Cardiac septum (tissue), 1 donor: ENCODE measurements at regions not wholly inside any gene's neighbourhood (a gene's known extent, or its start where the extent isn't known, plus 50 kb on each side); places are given as distances from the start of the nearest gene placed in this dataset.

ENCODE experiments used
- DNase-seq: peaks from one replicate; pipeline ENCODE4 v3.0.0-alpha.2; 2020; ENCODE audit warnings: low spot score
- intact Hi-C: fragments of 100-400 bp; cut with DNase I; formaldehyde crosslinking; loops from one replicate; pipeline ENCODE4 v1.14.0; 2022
- donor health status: DM: no; HTN: no; CAD: no.

DNA sequence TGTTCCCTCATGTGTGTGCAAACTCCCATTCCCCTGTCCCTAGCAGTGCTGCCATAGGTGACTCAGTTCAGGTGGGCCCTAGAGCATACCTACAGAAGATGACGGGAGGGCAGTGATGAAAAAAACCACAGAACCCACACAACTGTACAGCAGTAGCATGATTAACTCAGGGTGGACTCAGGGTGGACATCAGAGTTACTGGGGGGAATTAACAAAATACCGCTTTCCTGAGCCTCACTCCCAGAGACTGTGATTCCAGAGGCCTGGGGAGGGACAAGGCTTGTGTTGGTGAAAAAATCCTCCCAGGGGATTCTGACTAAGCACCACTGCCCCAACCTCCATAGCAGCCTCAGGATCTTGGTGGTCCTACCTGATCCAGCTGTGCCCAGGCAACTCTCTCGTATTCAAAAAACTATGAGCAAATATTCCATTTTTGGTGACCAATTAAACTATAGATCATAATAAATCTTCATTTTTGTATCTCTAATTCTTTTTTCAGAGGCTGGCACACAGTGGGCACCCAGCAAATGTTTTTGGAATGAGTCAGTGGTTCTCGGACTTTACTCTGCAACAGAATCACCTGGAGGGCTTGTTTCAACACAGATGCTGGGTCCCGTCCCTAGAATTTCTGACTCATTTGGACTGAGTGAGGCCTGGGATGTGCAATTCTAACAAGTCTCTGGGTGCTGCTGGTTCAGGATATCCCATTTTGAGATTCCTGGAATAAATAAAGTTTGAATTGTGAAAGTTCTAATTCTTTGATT lies 84.1 kb upstream of the NABP1 start:
- no peak for DNase-seq
- intact Hi-C loops, result no loop called here

- intact Hi-C loops, result no loop called here
- no peak for DNase-seq
Observed at GRCh38 chr2:191597186-191597751, 80.7 kb upstream of the NABP1 start.

DNA sequence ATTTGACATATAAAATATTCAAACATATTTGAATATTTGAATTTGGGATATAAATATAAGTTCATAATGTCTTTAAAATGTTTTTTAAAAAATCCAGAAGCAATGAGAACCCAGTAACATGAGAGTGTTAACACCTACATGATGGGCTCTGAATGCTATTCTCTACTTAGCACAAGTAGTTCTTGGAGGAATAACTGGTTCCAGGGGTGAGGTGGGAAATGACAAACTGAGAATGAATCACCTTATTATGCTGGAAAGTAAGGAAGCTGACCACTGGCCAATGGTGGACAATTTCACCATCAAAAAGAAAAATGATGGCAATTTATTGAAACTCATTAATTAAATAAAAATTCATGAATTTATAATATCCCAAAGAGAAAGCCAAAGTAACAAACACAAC lies 79.6 kb upstream of the NABP1 start:
- intact Hi-C loops, result no loop called here

DNA sequence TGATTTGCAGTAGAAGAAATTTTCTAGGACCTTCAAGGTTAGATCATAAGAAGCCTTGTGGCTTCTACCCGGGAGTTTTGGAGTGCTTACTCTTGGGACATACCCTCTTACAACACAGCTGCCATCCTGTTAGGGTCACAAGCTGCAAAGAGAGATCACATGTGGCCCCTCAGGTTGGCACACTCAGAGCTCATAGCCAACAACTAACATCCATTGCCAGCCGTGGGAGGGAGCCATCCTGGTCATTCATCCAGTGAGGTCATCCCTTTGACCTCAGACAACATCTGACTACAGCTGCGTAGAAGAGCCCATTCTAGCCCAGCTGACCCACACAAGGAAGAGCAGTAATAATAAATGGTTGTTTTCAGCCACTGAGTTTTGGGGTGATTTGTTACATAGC lies 76.9 kb upstream of the NABP1 start:
- DNase-seq, result no peak
- intact Hi-C loops, result no loop called here

More for the DNA sequence above, 79.6 kb upstream of the NABP1 start:
- no peak for DNase-seq

DNA sequence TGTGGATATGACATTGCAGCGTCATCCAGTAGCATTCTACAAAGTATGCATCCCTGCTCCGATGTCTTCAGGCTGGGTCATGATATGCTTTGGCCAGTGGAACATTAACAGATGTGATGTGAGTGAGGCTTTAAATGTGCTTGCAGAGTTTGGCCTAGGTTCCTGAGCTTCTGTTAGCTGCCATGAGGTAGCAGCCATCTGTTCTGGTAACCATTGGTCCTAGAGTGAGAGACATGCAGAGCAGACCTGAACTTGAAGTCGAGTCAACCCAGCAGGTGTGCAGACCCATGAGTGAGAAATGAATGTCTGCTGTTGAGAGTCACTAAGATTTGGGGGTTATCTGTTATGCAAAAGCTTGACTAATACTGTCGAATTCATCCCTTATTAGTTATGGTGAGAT lies 73.8 kb upstream of the NABP1 start:
- intact Hi-C loops, result no loop called here

GRCh38 chr2:191607096-191607495 lies 70.8 kb upstream of the NABP1 start:
- no peak for DNase-seq
- intact Hi-C loops, result no loop called here

More for the DNA sequence above, 73.8 kb upstream of the NABP1 start:
- DNase-seq, result no peak

DNA sequence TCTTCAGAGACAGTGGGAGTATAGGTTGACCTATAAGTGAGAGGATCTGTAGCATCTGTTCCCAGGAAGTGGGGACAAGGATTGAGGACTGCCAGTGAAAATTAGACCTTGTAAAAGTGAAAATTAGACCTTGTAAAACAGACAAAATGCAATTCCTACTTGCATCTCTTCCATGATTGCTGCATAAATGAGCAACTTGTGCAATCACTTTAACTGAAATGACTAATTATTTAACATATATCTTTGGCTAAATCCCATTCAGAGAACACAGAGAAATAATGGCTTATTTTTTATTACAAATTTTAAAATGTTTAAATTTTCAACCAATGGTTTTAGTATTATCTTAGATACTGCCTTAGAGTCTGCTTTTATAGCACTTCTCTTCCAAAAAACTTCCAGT lies 67.2 kb upstream of the NABP1 start:
- intact Hi-C loops, result no loop called here
- DNase-seq, result no peak

- intact Hi-C loops, result no loop called here
- DNase-seq, result no peak
Observed at GRCh38 chr2:191611614-191612013, 66.3 kb upstream of the NABP1 start.

DNA sequence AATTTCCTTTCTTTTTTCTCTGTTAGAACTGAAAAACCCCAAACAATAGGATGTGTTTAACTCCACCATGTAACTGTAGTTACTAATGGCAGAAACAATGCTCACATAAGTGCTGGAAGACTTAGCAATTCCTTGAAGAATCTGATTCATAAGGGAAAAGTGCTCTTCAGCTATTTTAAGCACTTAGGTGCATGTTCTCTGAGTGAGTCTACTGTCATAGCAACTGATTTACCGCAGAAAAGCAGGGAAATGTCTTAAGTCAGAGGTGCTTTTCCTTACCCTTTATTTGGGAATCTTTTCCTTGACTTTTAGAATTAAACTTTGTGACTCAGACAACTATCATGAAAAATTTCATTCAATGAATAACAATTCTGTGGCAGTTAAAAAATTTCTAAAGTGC lies 65.4 kb upstream of the NABP1 start:
- intact Hi-C loops, result no loop called here
- DNase-seq, result no peak

GRCh38 chr2:191614759-191615158 lies 63.2 kb upstream of the NABP1 start:
- DNase-seq, result no peak
- intact Hi-C loops, result no loop called here

DNA sequence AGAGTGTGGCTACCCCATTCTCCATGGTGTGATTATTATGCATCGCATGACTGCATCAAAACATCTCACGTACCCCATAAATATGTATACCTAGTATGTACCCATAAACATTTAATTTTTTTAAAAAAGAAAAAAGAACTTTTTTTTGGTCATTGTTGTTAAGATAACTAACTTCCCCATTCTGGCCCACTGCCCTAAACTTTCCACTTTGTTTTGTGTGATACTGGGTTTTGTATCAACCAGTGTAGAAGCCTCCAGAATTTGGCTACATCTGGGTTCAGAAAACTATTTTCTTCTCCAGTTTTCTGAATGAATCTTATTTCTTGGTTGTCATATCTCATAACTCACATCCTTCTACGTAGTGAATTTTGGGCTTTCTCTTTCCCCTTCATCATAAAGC lies 62.3 kb upstream of the NABP1 start:
- intact Hi-C loops, result no loop called here
- DNase-seq, result no peak

DNA sequence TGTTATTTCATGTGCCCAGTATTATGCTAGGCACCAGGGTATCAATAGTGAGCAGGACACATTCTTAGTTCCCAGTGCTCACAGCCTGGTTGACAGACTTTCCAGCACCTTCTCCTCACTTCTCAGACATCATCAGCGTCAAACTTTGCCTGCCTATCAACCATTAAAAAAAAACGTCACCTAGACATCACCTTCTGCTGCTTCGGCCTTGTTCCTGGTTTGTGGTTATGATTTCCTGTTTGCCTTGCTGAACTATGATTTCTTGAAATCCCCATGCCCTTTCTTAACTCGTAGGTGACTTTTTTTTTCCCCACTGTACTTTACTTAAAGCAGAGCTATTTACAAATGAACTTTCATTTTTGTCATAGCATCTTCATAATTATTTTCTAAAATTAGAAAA lies 60.4 kb upstream of the NABP1 start:
- intact Hi-C loops, result no loop called here
- DNase-seq, result no peak

GRCh38 chr2:191618046-191618780 lies 59.7 kb upstream of the NABP1 start:
- intact Hi-C loops, result no loop called here
- DNase-seq, result no peak

- no peak for DNase-seq
- intact Hi-C loops, result no loop called here
Observed at GRCh38 chr2:191618786-191619185, 59.1 kb upstream of the NABP1 start.

DNA sequence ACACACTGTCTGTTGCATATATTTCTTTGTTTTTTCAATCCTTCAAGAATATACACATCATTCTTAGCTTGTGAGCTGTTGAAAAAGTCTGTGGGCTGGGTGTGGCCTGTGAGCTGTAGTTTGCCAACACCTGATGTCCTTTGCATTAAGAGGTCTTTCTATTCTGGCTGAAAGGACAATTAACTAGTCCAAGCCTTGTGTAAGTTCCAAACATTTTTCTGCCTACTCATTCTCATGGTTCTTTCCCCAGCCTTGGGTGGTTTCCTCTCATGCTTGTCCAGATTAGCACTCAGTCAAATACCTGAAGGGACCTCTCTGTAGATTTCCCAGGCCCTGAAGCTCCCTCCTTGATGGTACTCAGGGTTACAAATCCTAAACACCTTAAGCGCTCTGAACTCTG lies 57.8 kb upstream of the NABP1 start:
- intact Hi-C loops, result no loop called here
- no peak for DNase-seq

DNA sequence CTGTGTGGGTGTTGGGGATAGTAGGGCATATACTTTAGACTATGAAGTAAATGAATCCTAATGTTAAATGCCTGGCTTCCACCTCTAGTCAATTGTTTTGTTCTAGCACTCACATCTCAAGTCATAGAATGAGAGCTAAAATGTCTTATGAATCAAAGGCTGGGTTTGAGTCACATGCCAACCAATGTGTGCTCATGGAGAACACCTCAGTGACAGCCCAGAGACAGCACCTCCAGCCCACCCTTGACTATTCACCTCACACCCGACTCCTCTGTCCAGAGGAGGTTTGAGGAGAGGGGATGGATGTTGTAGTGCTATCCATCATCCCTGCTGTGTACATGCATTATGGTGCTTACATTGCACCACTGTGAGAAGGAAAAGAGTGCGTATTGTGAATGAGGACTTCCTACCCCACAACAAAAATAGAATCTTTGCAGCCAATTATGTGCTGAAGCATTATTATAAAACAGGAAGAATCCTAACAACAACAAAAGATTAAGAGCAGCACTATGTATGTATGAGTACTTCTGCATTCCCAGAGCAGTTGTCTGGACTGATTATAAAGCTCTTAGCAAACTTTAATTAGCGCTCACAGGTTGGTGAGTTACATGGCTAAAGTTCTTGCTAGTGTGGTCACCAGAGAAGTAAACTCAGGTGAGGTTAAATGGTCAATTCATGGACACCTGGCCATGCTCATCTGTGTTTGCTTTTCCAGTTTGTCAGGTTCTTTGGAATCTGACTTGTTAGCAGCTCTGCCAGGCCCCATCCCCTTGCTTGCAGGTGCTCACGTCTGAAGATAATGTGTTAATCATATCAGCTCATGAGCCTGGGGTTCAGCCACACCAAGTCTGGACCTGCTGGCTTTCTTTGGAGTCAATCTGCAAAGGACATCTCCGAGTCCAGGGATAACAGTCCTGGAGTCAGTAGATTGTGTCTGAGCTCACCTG lies 55.3 kb upstream of the NABP1 start:
- no peak for DNase-seq
- intact Hi-C loops, result no loop called here

DNA sequence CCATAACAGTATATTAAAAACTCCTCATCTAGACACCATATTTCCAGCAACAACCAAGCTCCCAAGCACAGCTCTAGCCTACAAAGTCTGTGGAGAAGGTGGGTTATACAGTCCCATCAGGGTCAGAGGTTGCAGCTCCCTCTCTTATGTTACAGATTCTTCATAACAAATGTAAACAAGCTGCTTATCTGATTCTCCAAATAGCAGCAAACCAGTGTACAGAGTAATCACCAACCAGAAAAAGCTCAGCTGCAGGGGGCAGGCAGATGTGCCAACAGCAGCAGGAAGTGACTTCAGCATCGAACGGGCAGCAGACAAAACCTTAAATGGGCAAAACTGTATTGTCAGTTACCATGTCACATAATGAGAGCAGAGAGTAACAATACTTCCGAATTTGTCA lies 52.9 kb upstream of the NABP1 start:
- intact Hi-C loops, result no loop called here
- no peak for DNase-seq

DNA sequence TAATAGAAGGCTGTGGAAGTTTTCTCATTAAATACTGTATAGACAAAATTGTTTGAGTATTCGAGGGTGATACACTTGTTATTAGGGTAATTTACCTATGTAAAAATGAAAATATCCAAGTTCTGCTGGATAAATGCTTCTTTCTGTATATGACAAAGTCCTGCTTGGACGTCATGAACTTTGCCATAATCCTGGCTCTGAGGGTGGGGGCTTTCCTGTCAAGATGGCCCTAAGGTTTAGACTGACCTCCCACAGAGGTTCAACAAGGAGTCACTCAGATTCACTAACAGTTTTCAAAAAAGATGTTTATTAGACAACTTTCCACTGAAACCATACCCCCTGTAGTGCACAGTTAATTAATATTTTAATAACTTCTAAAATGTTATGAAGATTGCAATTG lies 52.5 kb upstream of the NABP1 start:
- DNase-seq, result no peak
- intact Hi-C loops, result no loop called here

GRCh38 chr2:191626497-191627151 lies 51.3 kb upstream of the NABP1 start:
- no peak for DNase-seq
- intact Hi-C loops, result no loop called here
